BJ (cell line): ENCODE measurements at regions not wholly inside any gene's neighbourhood (a gene's known extent, or its start where the extent isn't known, plus 50 kb on each side); places are given as distances from the start of the nearest gene placed in this dataset.

Experiments used
- CTCF ChIA-PET: fragments of 350-600 bp; formaldehyde crosslinking; extraction: SDS; loops from one replicate; lab custom pipeline; 2021; ENCODE audit warnings: antibody characterized with exemption, inconsistent platforms; lab: Yijun Ruan, JAX
- POLR2A ChIA-PET: fragments of 300-600 bp; sonication (Branson Sonifier 250); formaldehyde crosslinking; extraction: SDS; loops from one replicate; lab custom pipeline; 2021; ENCODE audit warnings: antibody characterized with exemption; lab: Charles Lee
- DNase-seq: peaks from one replicate; pipeline ENCODE4 v3.0.0-alpha.2; 2011; ENCODE audit warnings: low read depth
- H3K27me3 ChIP-seq: 2 replicates; pipeline ENCODE4 v1.6.0; 2011; ENCODE audit warnings: low read length; ENCODE audit not compliant: control insufficient read depth, insufficient read depth
- H3K36me3 ChIP-seq: 2 replicates; pipeline ENCODE4 v1.5.1; 2011; ENCODE audit warnings: low read length; ENCODE audit not compliant: control insufficient read depth, insufficient read depth
- H3K4me3 ChIP-seq: 2 replicates; pipeline ENCODE4 v1.5.1; 2011; ENCODE audit warnings: low read depth, mild to moderate bottlenecking, control low read depth, low read length
- CTCF ChIP-seq: IDR thresholded peaks from 2 replicates; pipeline ENCODE4 v1.5.1; 2011; ENCODE audit warnings: low read depth, mild to moderate bottlenecking, control low read depth, inconsistent platforms, low read length, moderate library complexity; ENCODE audit not compliant: insufficient read depth

- POLR2A ChIA-PET: no interaction called here
- no peak for DNase-seq
- no peaks in the 10 kb centered on the region for H3K27me3 ChIP-seq
- TF ChIP-seq CTCF: no peak
- H3K4me3 ChIP-seq: no peak overlapping the region
- CTCF ChIA-PET: interaction anchor here (0.6 to 0.7 kb wide), 2 partner anchors 590 to 774 kb away, joined by 3 read pairs; no protein-coding TSS in a partner anchor
- no peaks in the 10 kb centered on the region for H3K36me3 ChIP-seq
These were observed 66.4 kb upstream of the CD180 start for GRCh38 chr5:67262956-67263355.

- no peak overlapping the region for H3K4me3 ChIP-seq
- POLR2A ChIA-PET: no interaction called here
- no peaks in the 10 kb centered on the region for H3K36me3 ChIP-seq
- TF ChIP-seq CTCF: no peak
- no peaks in the 10 kb centered on the region for H3K27me3 ChIP-seq
- CTCF ChIA-PET: interaction anchor here (0.5 to 1.7 kb wide), 3 partner anchors 16 to 143 kb away, joined by 4 to 7 read pairs (median 4); no protein-coding TSS in a partner anchor
- DNase-seq: no peak
These were observed 65.6 kb upstream of the CD180 start for GRCh38 chr5:67262206-67262605.

GRCh38 chr5:67259548-67260215, 63.1 kb upstream of the CD180 start:
- TF ChIP-seq CTCF: no peak
- ChIA-PET CTCF (no interaction called here), POLR2A (no interaction called here)
- DNase-seq: no peak
- Histone ChIP-seq H3K27me3 (no peaks in the 10 kb centered on the region), H3K36me3 (no peaks in the 10 kb centered on the region), H3K4me3 (no peak overlapping the region)

- no peak overlapping the region for H3K4me3 ChIP-seq
- POLR2A ChIA-PET: no interaction called here
- DNase-seq: no peak
- no peaks in the 10 kb centered on the region for H3K27me3 ChIP-seq
- H3K36me3 ChIP-seq: no peaks in the 10 kb centered on the region
- no peak for TF ChIP-seq CTCF
- CTCF ChIA-PET: no interaction called here
These were observed 60.9 kb upstream of the CD180 start for GRCh38 chr5:67257500-67257899.

- no peak for TF ChIP-seq CTCF
- no peak for DNase-seq
- Histone ChIP-seq H3K36me3 (no peaks in the 10 kb centered on the region), H3K27me3 (no peaks in the 10 kb centered on the region), H3K4me3 (no peak overlapping the region)
- POLR2A ChIA-PET: no interaction called here
- CTCF ChIA-PET: no interaction called here
These were observed 60.5 kb upstream of the CD180 start for GRCh38 chr5:67257077-67257476.
